Activated naive CD8-positive, alpha-beta T cell treated with anti-CD3 and anti-CD28 coated beads for 36 hours (primary cell): ENCODE measurements at regions not wholly inside any gene's neighbourhood (a gene's known extent, or its start where the extent isn't known, plus 50 kb on each side); places are given as distances from the start of the nearest gene placed in this dataset.
A peak's percentile ranks its signal among the peaks of the same experiment; 100 is the strongest.
"Not testable (repeated sequence)": the region's sequence is repeated elsewhere in the genome, so short reads cannot be mapped to it uniquely, and the experiment has no call there.

Source experiments
- DNase-seq: peaks from one replicate; pipeline ENCODE4 v3.0.0; 2021
- H3K27ac Mint-ChIP-seq: one replicate; pipeline ENCODE4 v1.8.0; 2022; ENCODE audit warnings: mild to moderate bottlenecking, moderate library complexity, mixed read lengths
- H3K27me3 Mint-ChIP-seq: one replicate; pipeline ENCODE4 v1.8.0; 2022; ENCODE audit warnings: mild to moderate bottlenecking, mixed read lengths
- H3K36me3 Mint-ChIP-seq: one replicate; pipeline ENCODE4 v1.8.0; 2021; ENCODE audit warnings: mild to moderate bottlenecking, mixed read lengths
- H3K4me1 Mint-ChIP-seq: one replicate; pipeline ENCODE4 v1.8.0; 2021; ENCODE audit warnings: mixed read lengths
- H3K4me3 Mint-ChIP-seq: one replicate; pipeline ENCODE4 v1.8.0; 2022; ENCODE audit warnings: mild to moderate bottlenecking, moderate library complexity, mixed read lengths
- H3K9me3 Mint-ChIP-seq: one replicate; pipeline ENCODE4 v1.8.0; 2022; ENCODE audit warnings: mixed read lengths

DNA sequence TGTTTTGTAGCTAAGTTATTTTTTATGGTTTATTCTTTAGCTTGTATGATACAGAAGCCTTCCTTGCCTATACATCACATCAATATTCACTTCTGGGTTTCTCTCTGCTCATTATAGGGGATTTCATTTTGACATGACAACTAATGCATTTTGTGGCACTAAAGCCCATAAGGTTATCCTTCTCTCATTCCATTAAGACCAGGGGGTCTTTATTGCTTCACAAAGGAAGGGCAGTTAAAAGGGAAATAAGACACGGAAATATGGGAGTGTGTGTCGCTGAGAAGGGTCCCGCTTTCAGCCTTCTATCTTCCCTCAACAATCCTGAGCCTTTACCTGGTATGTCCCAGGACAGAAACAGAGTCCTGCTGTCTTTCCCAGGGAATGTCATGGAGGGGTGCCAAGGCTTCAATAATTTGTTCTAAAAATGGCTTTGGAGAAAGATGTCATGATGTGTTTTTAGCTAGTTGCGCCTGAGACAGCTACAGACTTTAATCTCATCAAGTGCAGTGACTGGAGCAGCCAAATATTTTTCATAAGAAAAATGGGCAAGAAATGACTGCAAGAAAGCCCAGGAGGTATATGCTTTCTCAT lies 1145.4 kb upstream of the TMEM132C start:
- Mint-ChIP-seq H3K4me1 (peaks cover 9% of the 10 kb centered on the region), H3K4me3 (no peak overlapping the region), H3K36me3 (no peaks in the 10 kb centered on the region), H3K27ac (no peak overlapping the region), H3K27me3 (no peaks in the 10 kb centered on the region), H3K9me3 (no peaks in the 10 kb centered on the region)
- DNase-seq: no peak

- no peak overlapping the region for H3K4me3 Mint-ChIP-seq
- no peak overlapping the region for H3K27ac Mint-ChIP-seq
- no peaks in the 10 kb centered on the region for H3K36me3 Mint-ChIP-seq
- DNase-seq: peak; percentile 43
- peaks cover 9% of the 10 kb centered on the region for H3K4me1 Mint-ChIP-seq
- H3K27me3 Mint-ChIP-seq: peaks cover 5% of the 10 kb centered on the region
- H3K9me3 Mint-ChIP-seq: no peaks in the 10 kb centered on the region
Measured at GRCh38 chr12:127125607-127126259, 1141.2 kb upstream of the TMEM132C start.

GRCh38 chr12:127126260-127126628 lies 1140.7 kb upstream of the TMEM132C start:
- peaks cover 9% of the 10 kb centered on the region for H3K4me1 Mint-ChIP-seq
- peaks cover 5% of the 10 kb centered on the region for H3K27me3 Mint-ChIP-seq
- H3K36me3 Mint-ChIP-seq: no peaks in the 10 kb centered on the region
- no peaks in the 10 kb centered on the region for H3K9me3 Mint-ChIP-seq
- H3K27ac Mint-ChIP-seq: no peak overlapping the region
- no peak for DNase-seq
- no peak overlapping the region for H3K4me3 Mint-ChIP-seq

DNA sequence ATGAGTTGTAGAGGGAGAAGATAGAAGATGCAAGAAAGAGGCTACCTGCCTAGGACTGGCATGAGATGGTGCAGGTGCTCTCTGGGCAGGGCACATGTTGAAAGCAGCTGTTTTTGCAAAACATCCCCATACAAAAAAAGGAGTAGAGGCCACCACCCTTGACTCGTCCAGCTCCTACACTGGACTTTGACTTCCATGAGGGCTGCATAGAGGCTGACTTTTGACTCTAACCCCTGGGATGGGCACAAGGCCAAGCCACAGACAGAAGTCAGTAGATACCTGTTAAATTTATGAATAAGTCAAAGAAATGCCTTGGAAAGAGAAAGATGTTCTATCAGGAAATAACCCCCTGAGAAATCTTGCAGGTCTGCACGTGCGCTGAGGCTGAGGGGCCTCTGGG lies 1139.1 kb upstream of the TMEM132C start:
- Mint-ChIP-seq H3K36me3 (no peaks in the 10 kb centered on the region), H3K27me3 (peaks cover 5% of the 10 kb centered on the region), H3K4me1 (peaks cover 9% of the 10 kb centered on the region)

GRCh38 chr12:127130506-127131124 lies 1136.4 kb upstream of the TMEM132C start:
- Mint-ChIP-seq H3K27me3 (peaks cover 11% of the 10 kb centered on the region), H3K36me3 (no peaks in the 10 kb centered on the region), H3K27ac (no peak overlapping the region), H3K4me3 (no peak overlapping the region), H3K9me3 (peaks cover 5% of the 10 kb centered on the region), H3K4me1 (peaks cover 5% of the 10 kb centered on the region)
- DNase-seq: no peak

More for the DNA sequence above, 1139.1 kb upstream of the TMEM132C start:
- H3K4me3 Mint-ChIP-seq: no peak overlapping the region
- H3K9me3 Mint-ChIP-seq: no peaks in the 10 kb centered on the region
- DNase-seq: no peak
- no peak overlapping the region for H3K27ac Mint-ChIP-seq

DNA sequence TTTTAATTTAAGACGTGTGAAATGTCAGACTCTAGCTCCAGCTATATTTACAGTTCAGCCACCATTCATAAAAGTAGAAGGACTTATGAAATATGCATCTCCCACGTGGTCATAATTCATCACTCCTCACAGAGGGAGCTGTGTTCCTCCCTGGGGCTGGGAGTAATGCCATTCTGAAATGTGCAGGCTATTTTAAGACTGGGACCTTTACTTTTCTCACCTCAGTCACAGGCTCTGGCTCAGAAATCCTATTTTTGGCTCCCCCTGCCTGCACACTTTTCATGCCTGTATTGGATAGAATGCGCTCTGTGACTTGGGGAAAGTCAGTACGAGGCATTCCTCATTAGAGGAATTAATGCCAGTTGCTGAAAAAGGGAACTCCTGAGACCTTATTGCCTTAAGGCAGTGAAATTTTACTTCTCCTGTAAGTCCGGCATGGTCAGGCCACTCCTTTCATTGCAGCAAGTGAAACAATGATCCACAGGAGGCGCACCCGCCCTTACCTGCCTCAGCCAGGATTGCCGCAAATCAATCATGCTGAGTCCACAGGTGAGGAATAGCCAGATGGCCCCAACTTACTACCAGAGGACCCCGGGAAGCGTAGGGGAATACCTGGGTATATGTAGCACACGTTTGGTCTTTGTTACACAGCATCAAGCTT lies 1133.2 kb upstream of the TMEM132C start:
- no peaks in the 10 kb centered on the region for H3K36me3 Mint-ChIP-seq
- peaks cover 15% of the 10 kb centered on the region for H3K27me3 Mint-ChIP-seq
- no peaks in the 10 kb centered on the region for H3K4me1 Mint-ChIP-seq
- H3K9me3 Mint-ChIP-seq: peaks cover 24% of the 10 kb centered on the region
- H3K27ac Mint-ChIP-seq: no peak overlapping the region
- no peak overlapping the region for H3K4me3 Mint-ChIP-seq
- DNase-seq: no peak

- DNase-seq, H3K36me3 Mint-ChIP-seq, H3K27me3 Mint-ChIP-seq, H3K27ac Mint-ChIP-seq, H3K4me3 Mint-ChIP-seq, H3K4me1 Mint-ChIP-seq: not testable (repeated sequence)
- H3K9me3 Mint-ChIP-seq: peaks cover 45% of the 10 kb centered on the region
Measured at GRCh38 chr12:127140864-127141484, 1126.0 kb upstream of the TMEM132C start.

- Mint-ChIP-seq H3K27ac (no peak overlapping the region), H3K27me3 (peaks cover 3% of the 10 kb centered on the region), H3K4me1 (peaks cover 9% of the 10 kb centered on the region), H3K36me3 (peaks cover 11% of the 10 kb centered on the region), H3K4me3 (no peak overlapping the region), H3K9me3 (peaks cover 34% of the 10 kb centered on the region)
- DNase-seq: no peak
Measured at GRCh38 chr12:127143020-127143419, 1124.0 kb upstream of the TMEM132C start.

DNA sequence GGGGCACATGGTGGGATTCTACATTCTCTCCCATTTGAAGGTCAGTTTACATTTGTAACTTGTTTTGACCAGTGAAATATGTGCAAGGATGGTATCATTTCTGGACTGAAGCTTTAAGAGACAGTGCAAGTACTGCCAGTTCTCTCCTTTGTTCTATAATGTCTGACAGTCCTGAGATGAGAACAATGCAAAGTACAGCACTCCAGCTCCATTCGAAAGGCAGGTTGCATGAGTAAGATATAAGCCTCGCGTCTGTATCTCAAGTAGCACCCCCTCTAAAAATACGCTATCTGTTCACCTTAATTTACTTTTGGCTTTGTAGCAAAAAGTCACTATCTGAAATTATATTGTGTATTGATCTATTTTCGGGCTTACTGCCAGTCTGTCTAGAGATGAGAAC lies 1122.2 kb upstream of the TMEM132C start:
- Mint-ChIP-seq H3K4me3 (no peak overlapping the region), H3K27me3 (peaks cover 3% of the 10 kb centered on the region), H3K9me3 (peaks cover 23% of the 10 kb centered on the region)

DNA sequence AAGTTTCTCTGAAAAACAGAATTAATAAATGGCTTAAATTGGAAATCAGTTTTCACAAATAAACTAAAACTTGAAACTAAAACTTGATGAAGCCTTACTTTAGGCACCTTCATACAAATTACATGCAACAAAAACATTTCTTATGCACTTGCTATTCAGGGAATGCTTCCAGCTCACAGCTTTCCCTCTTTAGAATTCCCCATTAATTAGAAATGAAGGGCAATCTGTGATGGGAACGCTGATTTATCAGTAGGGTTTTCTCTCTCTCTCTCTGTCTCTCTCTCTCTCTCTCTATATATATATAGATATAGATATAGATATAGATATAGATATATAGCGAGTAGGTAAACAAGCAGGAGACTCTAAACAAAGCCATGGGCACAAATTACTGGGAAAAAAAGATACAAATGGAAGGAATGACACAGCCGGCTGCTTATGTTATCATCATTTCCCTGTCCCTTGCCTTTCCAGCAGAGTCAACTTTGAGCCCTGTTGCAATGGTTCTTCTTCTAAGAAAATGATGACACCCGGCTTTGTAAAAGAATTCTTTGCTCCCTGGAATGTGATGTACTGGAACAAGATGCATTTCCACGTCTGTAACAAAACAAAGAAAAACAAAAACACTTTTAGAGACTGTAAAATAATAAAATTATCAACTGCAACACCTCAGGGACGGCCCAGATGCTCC lies 1121.6 kb upstream of the TMEM132C start:
- Mint-ChIP-seq H3K27ac (peak overlapping the region; percentile 92), H3K4me3 (peak overlapping the region; percentile 86), H3K9me3 (peaks cover 18% of the 10 kb centered on the region), H3K27me3 (peaks cover 3% of the 10 kb centered on the region), H3K36me3 (peaks cover 11% of the 10 kb centered on the region), H3K4me1 (peaks cover 9% of the 10 kb centered on the region)
- no peak for DNase-seq

More for the DNA sequence above, 1122.2 kb upstream of the TMEM132C start:
- Mint-ChIP-seq H3K4me1 (peaks cover 9% of the 10 kb centered on the region), H3K36me3 (peaks cover 11% of the 10 kb centered on the region), H3K27ac (no peak overlapping the region)
- no peak for DNase-seq

DNA sequence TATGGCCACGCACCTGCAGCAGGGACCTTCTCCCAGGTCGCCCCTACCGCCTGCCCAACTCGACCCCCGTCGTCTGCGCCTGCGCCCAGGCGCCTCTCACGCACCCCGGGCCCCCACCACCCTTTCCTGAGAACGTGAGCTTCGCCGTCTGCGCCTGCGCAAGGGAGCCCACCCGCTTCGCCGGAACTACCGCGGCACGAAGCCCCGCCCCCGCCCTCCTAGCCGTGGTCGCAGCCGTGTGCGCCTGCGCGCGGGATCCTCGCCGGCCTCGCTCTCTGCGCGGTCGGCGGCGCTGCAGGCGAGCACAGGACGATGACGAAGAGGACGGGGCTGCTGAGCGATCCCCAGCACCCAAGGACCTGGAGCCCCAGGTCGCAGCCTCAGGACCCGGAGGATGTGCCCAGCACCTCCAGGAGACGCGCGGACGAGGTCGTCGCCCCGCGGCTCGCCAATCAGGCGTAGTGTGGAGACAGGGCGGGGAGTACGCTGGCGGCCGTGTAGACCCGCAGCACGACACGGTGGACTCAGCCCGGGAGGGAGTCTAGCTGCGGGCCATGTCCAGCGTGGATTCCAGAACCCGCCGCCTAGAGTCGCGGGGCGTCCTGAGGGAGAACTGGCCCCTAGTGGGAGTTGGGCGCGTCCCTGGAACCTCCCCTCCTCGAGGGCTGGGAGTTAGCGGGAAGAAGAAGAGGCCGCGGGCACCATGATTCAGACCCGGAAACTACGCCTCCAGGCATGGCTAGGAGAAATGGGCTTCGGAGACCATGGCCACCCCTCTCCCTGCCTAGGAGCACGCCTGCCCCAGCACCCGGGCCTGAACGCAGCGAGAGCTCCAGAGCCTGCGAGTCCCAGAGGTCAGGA lies 1120.8 kb upstream of the TMEM132C start:
- Mint-ChIP-seq H3K27ac (peak overlapping the region; percentile 92), H3K4me3 (peak overlapping the region; percentile 86), H3K36me3 (peaks cover 9% of the 10 kb centered on the region), H3K4me1 (peaks cover 9% of the 10 kb centered on the region), H3K9me3 (peaks cover 12% of the 10 kb centered on the region), H3K27me3 (peaks cover 3% of the 10 kb centered on the region)
- DNase-seq: peak; percentile 84

GRCh38 chr12:127146991-127147718 lies 1119.8 kb upstream of the TMEM132C start:
- Mint-ChIP-seq H3K27ac (no peak overlapping the region), H3K4me3 (no peak overlapping the region), H3K4me1 (peaks cover 9% of the 10 kb centered on the region), H3K36me3 (peaks cover 8% of the 10 kb centered on the region), H3K27me3 (peaks cover 3% of the 10 kb centered on the region), H3K9me3 (peaks cover 5% of the 10 kb centered on the region)
- no peak for DNase-seq

DNA sequence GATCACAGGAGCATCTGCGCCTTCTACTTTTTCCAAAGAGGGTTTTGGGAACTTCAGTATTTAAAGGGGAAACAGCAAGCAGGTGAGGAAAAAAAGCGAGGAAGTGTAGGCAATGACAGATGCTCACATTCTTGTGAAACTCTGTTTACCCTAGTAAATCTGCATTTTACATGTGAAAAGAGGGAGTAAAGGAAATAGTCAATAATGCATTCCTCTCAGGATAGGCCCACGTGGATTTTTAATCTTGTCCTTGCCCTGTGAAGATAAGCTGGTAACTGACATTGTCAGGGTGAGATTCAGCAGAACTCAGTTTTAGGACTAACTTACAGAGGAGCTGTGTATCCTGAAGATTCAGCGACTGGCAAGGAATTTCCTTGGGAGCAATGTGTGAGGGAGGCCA lies 1119.2 kb upstream of the TMEM132C start:
- peaks cover 3% of the 10 kb centered on the region for H3K27me3 Mint-ChIP-seq
- H3K4me1 Mint-ChIP-seq: peaks cover 9% of the 10 kb centered on the region
- no peak overlapping the region for H3K27ac Mint-ChIP-seq
- H3K9me3 Mint-ChIP-seq: peaks cover 2% of the 10 kb centered on the region
- no peak overlapping the region for H3K4me3 Mint-ChIP-seq
- no peak for DNase-seq
- H3K36me3 Mint-ChIP-seq: peaks cover 6% of the 10 kb centered on the region
